HG02610 (cell line): ENCODE measurements at regions not wholly inside any gene's neighbourhood (a gene's known extent, or its start where the extent isn't known, plus 50 kb on each side); places are given as distances from the start of the nearest gene placed in this dataset.

Experiments
- ATAC-seq: cut with Tn5 transposase; IDR thresholded peaks from one replicate; pipeline ENCODE4 v1.9.1; 2021; ENCODE audit warnings: mild to moderate bottlenecking, moderate library complexity; ENCODE audit not compliant: unreplicated experiment

DNA sequence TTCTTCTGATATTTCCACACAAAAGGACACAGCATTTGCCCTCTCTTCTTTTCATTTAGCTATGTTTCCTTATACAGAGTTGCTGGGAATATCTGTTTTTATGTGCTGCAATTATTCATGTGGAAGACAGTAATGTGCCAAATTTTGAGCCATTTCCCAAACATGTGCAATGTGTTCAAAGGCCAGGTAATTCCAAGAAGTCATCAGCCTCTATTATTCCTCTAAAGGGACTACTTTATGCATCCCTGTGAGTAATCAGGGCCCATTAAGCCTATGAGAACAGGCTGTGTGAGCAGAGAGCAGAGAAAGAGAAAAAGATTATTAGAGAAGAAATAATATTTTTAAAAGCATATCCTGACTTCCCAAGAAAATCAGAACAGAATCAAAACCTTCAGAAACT, 107.6 kb upstream of the OSR1 start:
- ATAC-seq = no peak

DNA sequence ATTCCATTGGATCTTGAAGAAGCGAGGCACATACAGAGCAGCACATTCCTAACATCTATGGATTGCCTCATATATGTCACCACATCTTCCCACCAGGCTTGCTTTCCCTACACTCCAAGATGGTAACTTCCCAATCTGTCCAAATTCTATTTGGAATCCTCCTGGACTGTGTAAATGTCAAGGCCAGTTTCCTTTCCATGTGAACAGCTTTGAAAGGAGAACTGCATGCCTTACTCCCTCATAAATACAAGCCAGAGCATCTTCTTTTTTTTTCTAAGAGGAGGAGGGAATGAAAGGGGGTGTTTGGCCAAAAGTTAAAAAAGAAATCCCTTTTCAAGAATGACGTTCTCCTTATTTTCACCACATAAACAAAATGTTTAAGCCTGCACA, 103.8 kb upstream of the OSR1 start:
- no peak for ATAC-seq

GRCh38 chr2:19461504-19462255, 103.3 kb upstream of the OSR1 start:
- no peak for ATAC-seq

DNA sequence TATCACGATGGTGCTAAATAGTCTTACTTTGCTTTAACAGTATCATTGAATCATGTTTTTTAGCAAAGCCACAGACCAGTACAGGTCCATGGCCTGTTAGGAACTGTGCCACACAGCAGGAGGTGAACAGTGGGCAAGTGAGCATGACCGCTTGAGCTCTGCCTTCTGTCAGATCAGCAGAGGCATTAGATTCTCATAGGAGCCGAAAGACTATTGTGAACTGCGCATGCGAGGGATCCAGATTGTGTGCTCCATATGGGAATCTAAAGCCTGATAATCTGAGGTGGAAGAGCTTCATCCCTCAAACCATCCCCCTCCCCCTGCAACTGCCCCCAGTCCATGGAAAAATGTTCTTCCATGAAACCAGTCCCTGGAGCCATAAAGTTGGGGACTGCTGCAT, 102.3 kb upstream of the OSR1 start:
- no peak for ATAC-seq

- ATAC-seq = no peak
These were observed 100.1 kb upstream of the OSR1 start for GRCh38 chr2:19458427-19459003.

DNA sequence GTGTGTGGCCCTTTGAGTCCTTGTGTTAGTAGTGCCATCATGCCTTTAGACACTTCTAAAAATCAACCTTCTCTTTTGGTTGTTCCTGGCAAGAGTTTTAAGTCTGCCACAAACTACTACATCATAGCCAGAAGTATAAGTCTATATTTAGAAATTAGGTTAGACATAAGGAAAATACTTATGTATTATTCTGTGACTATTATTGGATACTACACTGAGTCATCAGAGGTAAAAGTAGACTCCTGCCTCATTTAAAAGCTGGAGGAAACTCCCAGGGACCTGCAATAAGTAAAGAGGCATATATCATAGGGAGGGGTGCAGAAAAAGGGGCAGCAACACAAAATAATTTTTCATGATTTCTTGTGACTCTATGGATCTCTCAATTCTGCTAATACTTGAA, 99.4 kb upstream of the OSR1 start:
- no peak for ATAC-seq

GRCh38 chr2:19456705-19457309, 98.4 kb upstream of the OSR1 start:
- ATAC-seq = no peak

DNA sequence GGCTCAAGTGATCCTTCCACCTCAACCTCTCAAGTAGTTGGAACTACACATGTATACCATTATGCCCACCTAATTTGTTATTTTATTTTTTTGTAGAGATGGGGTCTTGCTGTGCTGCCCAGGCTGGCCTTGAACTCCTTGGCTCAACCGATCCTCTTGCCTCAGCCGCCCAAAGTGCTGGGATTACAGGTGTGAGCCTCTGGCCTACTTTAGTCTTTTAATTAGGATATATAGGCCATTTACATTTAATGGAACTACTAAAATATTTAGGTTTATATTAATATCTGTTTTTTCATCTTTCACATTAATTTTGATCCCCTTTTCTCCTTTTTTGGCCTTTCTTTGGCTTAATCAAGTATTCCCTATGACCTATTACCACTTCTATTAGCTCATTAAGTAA, 95.7 kb upstream of the OSR1 start:
- ATAC-seq = no peak

GRCh38 chr2:19442731-19443130, 84.3 kb upstream of the OSR1 start:
- ATAC-seq = no peak

GRCh38 chr2:19439081-19439480, 80.7 kb upstream of the OSR1 start:
- no peak for ATAC-seq

DNA sequence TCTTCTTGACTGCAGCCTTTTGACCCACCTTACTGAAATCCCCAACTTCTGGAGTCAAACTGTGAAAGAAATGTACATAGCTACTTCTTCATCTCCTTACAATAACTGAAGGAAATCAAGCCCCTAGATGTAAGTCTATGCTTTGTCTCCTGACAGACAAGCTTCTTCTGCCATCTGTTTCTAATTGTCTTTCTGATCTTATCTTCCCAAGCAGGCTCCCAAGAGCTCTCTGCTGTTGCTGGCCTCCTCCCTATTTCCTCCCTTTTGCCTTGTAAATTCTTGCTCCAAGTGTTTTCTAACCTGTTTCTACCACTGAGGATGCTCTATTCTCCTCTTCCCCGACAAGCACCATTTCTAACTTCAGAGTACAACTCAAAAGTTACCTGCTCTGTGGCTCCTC, 77.4 kb upstream of the OSR1 start:
- no peak for ATAC-seq

DNA sequence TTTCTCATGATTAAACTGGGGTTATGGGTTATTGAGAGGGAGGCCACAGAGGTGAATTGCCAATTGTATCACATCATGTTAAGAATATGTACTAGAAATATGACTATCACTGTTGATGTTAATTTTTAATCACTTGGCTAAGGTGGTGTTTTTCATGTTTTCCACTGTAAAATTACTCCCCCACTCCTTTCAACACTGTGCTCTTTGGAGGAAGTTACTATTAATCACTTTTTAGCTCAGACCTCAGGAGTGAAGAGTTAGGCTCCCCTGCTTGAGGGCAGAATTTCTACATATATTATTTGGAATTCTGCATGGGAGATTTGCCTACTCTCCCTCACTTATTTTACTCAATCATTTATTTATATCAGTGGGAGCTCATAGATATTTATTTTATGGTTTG, 76.0 kb upstream of the OSR1 start:
- no peak for ATAC-seq

GRCh38 chr2:19426941-19427340, 68.5 kb upstream of the OSR1 start:
- no peak for ATAC-seq

GRCh38 chr2:19426144-19426543, 67.7 kb upstream of the OSR1 start:
- ATAC-seq = no peak

DNA sequence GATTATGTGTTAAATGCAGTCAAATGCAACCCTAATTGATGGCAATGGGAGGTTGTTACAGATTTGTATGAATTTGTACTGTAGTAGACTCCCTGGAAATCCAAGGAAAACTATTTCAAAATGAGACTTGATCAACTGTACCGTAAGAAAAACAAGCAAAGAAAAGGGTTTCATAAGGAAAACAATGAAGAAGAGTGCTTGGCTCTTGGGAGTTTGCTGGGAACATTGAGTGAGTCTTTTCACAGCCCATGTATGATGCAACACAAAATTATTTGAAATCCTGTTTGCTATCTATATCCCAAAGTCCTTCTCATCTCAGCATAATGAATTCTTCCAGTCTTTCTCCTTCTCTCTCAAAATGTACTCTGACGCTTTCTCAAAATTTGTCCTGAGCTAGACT, 67.0 kb upstream of the OSR1 start:
- no peak for ATAC-seq

- ATAC-seq = no peak
These were observed 60.9 kb upstream of the OSR1 start for GRCh38 chr2:19419211-19419880.

DNA sequence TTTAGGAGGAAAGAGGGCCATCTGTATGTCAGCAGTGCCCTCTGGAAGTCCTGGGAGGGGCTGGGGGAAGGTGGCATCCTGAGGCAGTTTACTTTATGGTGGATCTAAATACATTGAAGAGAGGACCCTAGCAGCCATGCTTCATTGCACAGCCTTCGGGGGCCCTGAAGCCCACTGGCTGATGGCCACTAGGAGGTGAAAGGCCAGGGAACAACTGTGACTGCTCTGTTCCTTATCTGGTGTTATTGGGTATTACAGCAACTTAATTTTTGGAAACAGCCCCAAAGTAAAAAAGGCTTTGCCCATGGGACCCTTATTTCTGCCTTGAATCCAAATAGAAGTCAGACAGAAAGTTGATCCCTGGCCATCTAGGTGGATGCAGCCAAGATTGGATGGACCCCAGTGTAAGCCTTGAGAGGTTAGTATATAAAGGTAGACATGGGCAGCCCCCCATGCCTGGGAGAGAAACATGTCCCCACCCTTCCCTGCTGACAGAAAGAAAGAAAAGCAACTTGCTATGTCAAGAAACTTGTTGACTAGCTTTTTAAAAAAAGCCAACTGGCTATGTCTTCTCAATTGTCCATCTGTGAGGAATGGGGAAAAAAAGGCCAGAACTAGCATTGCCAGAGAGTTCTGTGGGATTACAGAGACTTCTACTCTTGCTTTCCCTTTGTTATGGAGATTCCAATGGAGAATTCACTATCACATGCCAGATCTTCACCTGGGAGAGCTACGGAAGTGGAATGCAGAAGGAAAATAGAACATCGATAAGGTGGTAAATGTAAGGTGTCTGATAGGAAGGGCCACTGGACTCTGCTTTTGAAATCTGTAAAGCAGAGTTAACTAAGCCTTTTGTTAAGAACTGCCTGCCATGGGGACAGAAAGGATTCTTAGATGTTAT, 58.6 kb upstream of the OSR1 start:
- ATAC-seq = no peak

- no peak for ATAC-seq
These were observed 57.7 kb upstream of the OSR1 start for GRCh38 chr2:19416083-19416482.

- ATAC-seq = no peak
These were observed 50.6 kb upstream of the OSR1 start for GRCh38 chr2:19409046-19409445.

- no peak for ATAC-seq
These were observed 50.2 kb upstream of the OSR1 start for GRCh38 chr2:19408592-19408991.
